Hematopoietic multipotent progenitor cell treated with erythropoietin and hydrocortisone succinate and interleukin-3 and kit ligand, for 8 days (in vitro differentiated cells): ENCODE measurements at regions not wholly inside any gene's neighbourhood (a gene's known extent, or its start where the extent isn't known, plus 50 kb on each side); places are given as distances from the start of the nearest gene placed in this dataset.
A peak's percentile ranks its signal among the peaks of the same experiment; 100 is the strongest.

Experiments used
- DNase-seq: peaks from one replicate; pipeline ENCODE4 v3.0.0-alpha.2; 2015

DNA sequence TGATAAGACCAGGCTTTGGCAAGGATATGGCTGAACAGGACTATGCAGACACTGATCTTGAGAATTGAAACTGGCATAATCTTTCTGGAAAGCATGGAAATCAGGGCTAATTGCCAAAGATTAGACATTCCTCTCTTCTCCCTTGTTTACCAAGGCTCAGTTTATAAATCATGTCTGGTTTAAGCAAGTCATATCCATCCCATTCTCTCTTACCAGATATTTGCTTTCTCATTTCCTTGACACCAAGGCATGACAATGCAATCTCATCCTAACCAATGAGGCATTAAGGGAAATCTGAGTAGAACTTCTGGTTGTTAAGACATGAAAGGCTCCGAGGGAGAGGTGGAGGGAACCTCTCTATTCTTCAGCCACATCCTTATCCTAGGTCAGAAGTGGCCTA lies 110.3 kb upstream of the CEP85L start:
- no peak for DNase-seq

DNA sequence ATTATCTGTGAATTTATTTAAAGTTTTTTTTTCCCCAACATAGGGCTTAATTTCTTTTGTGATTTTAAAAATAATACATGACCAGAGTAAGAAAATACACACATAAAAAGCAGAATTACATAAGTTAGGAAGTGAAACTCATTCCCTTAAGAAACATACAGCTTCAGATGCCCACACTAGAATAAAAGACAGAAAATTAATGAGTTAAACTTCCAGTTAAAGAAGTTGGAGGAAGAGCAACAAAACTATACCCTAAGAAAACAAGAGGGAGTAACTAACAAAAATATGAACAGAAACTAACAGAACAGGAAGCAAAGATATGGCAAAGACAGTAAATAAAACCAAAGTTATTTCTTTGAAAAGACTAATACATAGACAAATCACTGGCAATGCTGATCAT lies 107.6 kb upstream of the CEP85L start:
- DNase-seq, result no peak

DNA sequence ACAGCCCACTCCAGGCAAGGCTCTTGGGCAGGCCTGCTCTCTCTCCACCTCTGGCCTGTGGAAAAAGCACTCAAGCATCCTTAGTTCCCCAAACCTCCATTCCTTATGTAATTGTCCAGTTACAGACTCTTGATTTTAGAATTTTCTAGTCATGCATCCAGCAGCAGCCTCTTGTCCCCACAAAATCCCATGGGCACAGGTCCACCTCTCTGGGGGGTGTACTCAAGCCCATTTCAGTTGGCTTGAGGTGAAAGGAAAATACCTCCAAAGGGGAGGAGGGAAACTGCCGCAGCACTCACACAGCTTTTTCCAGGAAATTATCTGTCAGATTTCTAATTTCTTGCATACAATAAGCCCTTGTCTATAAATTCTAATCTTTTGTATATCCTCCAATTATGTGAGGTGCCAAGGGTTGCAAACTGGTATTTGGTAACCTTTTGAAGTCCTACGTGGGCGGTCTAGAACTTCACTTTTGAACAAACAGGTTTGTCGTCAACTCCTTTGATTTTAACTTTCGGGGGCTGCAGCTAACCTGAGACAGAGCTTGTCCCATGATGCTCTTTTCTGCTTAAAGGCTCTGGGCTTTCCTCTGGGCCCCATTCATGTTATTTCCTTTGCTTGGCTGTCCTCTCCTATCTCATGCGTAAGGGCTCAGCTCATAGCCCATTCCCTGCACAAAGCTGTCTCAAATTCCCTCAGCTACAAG lies 104.7 kb upstream of the CEP85L start:
- DNase-seq, result no peak

DNA sequence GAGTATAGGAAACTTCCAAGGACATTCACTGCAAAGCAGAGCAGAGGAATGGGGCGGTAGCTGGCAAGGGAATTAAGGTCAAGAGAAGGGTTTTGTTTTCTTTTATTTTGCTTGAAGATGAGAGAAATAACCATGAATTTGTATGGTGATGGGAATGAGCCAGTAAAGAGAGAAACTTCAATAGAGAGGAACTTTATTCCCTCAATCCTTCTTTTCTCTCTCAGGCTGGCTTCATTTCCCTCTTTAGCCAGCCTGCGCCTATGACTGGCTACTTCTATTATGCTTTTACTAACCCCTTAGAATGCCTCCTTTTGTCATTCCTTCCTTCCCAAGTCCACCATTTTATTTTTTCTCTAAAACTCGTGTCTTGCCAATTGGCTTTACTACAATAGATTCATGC lies 101.4 kb upstream of the CEP85L start:
- no peak for DNase-seq

DNA sequence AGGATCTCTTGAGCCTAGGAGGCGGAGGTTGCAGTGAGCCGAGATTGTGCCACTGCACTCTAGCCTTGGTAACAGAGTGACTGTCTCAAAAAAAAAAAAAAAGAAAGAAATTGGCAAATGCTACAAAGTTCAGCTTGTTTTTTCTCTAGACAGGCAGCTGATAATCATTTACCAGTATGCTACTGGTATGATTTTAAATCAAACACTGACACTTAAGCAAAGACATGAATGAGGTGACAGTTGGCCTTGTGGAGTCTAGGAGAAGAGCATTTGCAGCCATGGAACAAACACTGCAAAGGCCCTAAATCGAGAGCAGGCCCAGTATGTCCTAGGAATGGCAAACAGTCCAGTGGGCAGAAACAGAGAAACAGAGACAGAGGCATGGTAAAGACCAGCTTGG lies 99.7 kb upstream of the CEP85L start:
- DNase-seq, result no peak

DNA sequence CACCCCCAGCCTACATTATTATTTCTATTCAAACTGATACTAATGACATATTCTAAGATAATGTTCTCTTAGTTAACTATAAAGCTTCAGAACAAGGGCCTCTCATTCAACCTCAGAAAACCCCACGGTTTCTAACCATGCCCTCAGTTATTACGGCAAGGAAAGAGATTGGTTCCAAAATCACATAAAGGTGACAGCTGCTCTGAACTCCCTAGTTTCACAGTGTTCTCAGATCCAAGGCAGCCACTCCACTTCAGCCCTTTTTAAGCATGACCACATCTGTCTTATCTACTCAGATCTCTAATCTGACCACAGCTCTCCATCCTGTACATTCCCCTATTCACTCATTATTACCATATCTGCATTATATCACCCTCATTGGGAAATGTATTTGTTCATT lies 98.8 kb upstream of the CEP85L start:
- no peak for DNase-seq

DNA sequence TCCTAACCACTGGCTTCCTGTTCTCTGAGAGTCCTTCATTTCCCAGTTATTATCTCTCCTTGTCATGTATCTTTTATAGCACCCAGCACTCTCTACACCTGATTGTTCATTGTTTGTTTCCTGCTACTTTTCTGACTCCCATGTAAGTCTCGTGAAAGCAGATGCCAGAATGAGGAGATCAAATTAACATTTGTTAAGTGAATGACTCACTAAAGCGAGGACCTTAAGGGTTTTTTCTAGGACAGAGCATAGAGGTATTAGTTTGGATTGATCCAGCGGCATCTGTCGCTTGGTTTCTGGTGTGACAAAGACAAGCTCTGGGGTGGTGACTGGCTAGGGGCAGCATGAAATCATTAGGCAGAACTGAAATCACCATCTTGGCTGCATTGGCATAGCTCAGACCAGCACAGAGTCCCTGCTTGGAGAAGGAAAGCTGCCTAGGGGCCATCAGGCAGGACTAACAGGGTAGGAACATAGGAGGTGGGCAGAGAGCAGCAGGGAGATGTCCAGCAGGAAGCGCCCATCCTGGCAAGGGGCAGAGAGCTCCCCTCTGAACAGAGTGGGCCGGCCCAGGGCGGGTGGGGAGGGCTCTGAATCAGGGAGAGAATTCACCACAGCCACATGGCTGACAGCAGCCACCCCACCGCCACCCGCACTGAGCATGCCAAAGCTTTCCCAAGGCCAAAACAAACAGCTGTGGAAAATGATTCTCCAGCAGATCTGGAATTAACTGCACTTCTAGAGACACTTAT lies 97.1 kb upstream of the CEP85L start:
- DNase-seq, result no peak

DNA sequence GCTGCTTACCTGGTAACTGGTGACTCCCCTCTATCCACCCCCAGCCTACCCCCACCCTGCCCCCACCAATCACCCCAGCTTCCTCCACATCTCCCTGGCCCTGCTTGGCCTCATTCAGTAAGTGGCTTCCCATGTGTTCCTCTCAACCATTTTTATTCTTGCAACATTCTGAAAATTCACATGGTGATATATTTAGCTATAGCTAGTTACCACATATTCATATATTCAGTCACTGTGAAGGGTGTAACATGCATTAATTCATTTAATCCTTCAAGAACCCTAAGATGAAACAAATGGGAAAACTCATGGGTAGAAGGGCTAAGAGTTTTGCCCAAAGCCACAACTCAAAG lies 95.4 kb upstream of the CEP85L start:
- no peak for DNase-seq

DNA sequence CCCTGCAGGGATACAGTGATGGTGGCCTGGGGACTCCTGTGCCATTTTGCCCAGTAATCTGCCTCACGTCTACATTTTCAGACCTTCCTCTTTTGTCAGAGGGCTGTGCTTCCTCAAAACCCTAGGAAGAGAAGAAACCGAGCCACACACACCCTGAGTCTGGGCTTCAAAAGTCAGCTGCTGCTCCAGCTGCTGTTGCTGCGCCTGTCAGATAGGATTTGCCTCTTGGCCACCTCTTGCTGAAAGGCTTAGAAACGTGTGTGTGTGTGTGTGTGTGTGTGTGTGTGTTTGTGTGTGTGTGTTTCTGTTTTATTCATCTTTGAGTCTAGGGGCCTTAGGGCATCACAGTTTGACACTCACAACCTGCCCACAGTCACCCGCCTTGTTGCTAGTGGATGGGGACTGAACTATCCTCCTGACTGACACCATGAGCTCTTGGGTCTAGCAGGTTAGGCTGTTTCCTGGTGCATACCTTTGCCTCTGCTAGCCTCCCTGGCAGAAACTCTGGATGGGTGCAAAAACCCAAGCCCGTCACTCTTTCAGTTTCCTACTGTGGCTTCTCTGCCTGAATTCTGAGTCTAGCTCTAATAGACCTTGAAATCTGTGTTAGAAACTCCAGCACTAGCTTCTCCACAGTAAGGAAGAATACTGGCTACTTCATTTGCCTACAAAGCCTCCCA lies 94.9 kb upstream of the CEP85L start:
- peak; percentile 32 for DNase-seq

DNA sequence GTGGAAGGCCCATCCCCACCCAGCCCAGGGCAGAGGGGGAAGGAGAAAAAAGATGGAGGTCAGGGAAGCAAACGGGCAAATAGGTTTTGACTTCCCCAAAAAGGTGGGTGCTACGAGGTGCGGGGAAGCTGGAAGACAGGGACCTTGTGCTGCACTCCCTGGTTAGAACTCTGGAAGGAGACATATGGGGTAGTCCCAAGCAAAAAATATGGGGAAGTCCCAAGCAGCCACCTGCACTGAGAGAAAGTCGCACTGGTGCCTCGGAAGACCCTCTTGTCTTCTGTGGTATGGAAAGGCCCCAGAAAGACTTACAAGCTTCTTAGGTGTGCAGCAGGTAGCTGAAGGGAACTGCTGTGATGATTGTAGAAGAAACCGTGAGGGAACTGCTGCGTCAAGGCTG lies 93.8 kb upstream of the CEP85L start:
- no peak for DNase-seq

DNA sequence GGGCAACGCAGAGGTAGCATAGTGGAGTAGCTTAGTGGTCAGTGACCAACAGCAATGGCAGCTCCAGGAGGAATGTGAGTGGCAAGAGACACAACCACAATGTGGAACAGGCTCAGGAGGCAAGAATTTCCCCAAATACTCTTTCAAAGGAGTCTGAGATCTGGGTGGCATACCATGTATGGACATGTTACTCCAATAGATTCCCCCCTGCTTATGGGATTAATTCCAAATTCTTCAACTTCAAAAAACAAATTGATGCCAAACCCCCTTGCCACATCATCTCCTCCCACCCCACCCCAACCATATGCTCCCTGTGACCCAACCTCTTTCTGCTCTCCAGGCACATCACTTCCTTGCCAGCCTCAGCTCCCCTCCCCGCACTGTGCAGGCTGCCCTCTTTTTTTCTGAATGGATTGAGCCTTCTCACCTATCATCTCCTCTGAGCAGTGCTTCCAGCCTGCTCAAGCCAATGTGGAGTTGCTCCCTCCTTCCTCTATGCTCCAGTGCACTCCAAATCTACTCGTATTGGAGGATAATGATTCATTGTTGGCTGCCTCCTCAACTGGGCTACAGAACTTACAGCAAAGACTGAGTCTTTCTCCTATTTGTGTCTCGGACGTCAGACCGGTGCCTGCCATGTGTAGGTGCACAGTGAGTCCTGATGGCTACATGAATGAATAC lies 93.0 kb upstream of the CEP85L start:
- DNase-seq, result no peak

DNA sequence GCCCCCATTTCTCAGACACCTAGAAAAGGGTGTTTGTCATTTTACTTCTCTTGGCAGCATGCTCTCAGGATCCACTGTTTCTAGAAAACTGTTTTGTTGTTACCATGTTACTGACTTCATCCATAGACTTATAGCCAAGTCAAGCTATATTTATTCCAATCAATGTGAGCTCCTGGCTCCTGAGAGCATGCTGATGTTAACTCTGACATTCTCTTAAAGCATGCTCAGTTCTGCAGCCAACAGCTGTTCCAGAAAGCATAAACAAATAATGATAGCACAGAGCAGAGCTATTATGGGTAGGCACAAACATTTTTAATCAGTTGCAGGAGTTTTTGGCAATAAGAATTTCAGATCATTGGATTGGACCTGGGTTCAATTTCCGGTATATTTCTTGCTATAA lies 92.4 kb upstream of the CEP85L start:
- no peak for DNase-seq

DNA sequence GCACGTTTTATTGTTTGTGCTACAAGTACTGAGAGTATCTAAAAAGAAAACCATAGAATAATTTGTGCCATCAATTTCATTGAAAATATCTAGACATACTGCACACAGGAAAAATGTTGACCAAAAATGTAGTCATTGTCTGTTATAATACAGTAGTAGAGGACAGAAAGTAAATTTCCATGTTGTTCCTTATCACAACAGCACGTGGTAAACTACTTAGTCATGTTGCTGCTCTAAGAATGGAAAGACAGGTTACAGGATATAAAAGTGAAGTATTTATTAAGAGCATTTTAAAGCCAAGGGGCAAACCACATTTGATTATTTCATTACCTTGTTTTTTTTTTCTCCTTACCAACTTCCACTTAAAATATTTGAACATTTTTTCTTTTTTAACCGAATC lies 89.0 kb upstream of the CEP85L start:
- peak; percentile 67 for DNase-seq

DNA sequence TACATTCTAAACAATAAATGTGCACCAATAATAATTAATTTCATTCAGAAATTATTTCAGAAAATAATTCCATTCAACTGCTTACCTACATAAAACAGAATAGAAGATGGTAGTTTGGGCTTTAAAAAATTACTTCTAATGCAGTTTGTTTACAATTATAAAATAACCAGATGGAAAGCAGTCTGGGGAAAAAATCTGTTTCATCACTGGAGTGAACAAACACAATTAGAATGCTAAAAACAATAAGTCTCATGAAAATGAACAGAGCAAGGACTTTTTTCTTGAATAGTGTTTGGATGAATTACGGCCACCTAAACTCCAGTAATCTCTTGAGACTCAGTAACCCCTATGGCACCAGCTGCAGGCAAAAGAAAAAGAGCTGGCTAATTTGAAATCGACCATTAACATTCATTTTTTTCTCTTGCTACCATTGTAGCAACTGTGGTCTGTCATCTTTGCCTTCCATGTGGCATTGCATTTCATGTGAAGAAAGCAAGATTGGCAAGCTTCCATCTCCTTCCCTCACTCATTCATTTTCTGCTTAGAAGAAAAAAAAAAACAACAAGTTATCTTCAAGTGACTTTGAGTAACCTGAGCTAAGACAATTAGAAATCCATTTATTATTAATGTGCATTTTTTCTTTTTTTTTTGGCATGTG lies 88.4 kb upstream of the CEP85L start:
- DNase-seq, result peak; percentile 51

DNA sequence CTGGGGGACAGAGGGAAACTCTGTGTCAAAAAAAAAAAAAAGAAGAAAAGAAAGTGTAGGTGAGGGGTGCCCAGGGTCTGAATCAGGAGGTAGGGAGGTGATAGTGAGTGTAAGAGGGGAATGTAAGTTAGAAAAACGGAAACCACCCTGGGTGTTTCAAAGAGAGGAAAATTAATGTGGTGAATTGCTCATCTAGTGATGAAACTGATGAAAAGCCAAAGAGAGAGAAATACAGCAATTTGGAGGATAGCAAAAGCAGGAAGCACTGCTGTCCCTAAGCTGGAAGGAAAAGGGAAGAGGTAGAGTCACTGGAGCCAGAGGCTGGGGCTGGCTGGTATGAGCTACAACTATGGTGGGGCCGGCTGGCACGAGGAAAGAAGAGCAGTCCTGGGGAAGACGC lies 85.0 kb upstream of the CEP85L start:
- no peak for DNase-seq

DNA sequence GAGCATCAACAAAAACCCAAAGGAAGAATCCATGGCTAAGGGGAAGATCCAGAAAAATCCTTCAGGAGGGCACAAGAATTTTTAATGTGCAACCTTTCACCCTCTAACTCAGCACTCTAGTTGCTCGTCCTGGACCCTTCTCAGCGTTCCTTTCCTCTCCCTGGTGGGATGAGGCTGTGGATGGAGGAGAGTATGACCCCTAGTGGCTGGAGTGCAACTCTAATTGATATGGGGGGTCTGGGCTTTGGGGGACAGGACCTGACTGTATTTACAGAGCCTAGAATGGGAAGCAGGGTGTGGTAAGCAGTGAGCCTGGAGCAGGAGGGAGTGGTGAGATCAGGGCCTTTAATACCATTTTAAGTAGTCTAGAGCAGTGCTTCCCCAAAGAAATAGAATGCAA lies 83.9 kb upstream of the CEP85L start:
- DNase-seq, result peak; percentile 29

DNA sequence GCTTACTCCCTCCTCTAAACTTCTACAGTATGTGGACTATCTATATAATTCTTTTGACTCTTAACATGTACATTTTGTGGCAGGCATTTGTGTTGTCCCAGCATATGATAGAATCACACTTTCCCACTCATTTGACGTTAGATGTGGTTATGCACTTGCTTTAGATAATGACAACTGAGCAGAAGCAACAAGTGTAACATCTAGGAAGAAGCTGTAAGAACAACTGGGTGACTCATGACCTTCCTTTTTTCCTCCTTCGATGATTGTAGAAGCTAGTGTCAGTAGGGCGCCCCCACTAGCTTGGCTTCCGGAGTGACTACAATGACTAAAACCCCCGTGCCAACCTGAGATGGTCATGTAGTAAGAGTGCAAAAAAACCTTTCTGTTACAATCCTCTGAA lies 74.6 kb upstream of the CEP85L start:
- peak; percentile 47 for DNase-seq

DNA sequence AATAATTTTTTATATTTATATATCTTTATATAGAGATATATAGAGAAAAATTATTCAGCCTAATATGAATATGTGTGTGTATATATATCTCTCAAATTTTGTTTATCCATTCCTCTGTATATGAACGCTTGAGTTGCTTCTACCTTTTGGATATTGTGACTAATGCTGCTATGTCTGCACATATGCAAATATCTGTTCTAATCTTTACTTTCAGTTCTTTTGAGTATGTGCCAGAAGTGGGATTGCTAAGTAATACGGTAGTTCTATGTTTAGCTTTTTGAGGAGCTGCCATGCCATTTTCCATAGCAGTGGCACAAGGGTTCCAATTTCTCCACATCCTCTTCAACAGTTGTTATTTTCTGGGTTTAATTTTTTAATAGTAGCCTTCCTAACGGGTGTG lies 72.8 kb upstream of the CEP85L start:
- DNase-seq, result peak; percentile 12

DNA sequence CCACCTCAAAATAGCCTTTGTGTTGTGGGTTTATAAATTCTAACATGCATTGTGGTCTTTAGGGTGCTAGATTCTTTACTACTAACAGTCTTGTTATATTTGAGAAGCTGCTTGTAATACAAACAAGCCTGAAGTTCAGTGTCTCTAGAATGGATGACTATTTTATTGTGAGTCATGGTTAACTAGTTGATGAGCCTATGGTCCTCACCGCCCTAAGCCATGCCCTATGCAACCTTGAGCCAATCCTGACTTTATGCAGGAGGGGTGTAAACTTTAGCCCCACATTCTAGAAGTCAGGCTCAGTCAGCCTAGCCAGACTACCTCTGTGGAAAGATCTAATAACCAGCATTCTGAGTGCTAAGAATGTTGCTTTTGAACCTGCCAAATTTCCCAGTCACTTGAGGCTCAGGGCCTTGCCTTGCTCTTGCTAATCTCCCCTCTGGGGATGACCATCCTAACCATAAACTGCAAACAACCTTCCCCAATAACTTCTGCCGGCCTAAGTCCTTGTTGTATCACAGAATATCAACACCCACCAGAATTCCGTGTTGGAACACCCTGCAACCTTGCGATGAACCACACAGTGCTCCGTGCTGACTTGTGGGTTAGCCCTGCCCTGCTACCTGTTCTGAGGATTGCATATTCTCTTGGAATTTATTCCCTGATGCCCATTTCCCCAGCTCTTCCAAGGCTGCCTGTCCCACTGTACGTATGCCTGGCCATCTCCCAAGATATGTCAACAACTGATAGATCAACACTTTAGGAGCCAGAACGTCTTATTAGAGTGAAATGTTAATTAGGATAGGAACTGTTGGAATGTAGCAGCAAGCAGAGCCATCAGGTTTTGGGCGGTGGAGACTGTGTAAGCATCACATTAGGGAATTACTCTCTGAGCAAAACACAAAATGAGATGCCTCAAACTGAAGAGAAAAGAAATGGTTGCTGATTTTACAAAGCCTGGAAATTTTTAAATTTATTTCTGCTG lies 71.7 kb upstream of the CEP85L start:
- no peak for DNase-seq

DNA sequence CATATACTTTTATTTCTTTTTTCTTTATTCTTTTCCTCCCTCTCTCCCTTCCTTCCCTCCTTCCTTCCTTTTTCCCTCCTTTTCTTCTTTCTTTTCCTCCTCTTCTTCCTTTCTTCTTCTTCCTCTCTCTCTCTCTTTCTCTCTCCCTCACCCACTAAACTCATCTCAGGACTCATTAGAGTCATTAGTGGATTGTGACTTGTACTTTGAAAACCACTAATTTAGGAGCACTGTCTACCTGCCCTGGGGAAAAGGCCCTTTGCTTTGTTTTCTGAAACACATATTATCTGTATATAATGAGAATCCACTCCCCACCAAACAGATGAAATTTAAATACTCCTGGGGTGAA lies 68.7 kb upstream of the CEP85L start:
- no peak for DNase-seq

DNA sequence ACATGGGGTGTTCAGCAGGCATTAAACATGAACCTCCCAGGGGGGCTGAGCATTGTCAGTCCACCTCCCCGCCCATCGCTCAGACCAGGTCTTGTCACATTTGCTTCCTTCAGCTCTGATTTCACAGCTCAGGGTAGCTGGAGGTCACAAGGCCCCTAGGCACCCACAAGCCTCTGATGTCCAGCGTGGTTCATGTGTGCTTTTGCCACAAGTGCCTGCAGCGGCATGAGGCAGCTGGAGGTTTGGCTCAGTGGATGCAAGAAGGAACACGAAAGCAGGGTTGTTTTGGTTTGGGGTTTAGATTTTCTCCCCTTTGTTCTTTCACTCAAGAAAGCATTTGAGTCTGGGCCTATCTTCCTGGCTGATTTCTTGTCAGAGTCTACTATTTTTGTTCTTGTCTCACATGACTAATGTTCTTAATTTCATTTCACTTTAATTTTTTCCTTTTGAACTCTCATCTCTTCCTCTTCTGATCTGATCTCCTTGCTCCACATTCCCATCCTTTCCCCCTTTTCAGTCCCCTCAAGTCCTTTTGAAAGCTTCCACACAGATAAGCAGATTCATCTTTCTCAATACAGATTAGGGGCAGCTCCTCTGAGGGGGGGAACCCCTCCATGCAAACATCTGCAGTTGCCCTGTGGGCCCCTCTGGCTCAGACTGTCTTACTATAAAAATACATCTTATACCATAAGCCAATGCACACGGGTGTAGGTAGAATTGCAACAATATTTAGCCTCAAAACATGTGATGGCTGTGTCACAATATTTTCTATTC lies 68.1 kb upstream of the CEP85L start:
- no peak for DNase-seq
